GM19468 (cell line): ENCODE measurements at regions not wholly inside any gene's neighbourhood (a gene's known extent, or its start where the extent isn't known, plus 50 kb on each side); places are given as distances from the start of the nearest gene placed in this dataset.
"Not testable (repeated sequence)": the region's sequence is repeated elsewhere in the genome, so short reads cannot be mapped to it uniquely, and the experiment has no call there.

Experiments
- ATAC-seq: cut with Tn5 transposase; IDR thresholded peaks from one replicate; pipeline ENCODE4 v1.9.1; 2021; ENCODE audit warnings: mild to moderate bottlenecking, moderate library complexity, moderate number of reproducible peaks; ENCODE audit not compliant: unreplicated experiment; ENCODE audit errors: extremely low read depth

- ATAC-seq = no peak
Observed at GRCh38 chr1:194104247-194104844, 917.9 kb upstream of the B3GALT2 start.

- no peak for ATAC-seq
Observed at GRCh38 chr1:194103516-194104246, 917.3 kb upstream of the B3GALT2 start.

- no peak for ATAC-seq
Observed at GRCh38 chr1:194103101-194103500, 916.7 kb upstream of the B3GALT2 start.

GRCh38 chr1:194102607-194103006 is 916.2 kb upstream of the B3GALT2 start:
- ATAC-seq = no peak

- ATAC-seq = no peak
Observed at GRCh38 chr1:194084755-194085154, 898.3 kb upstream of the B3GALT2 start.

- no peak for ATAC-seq
Observed at GRCh38 chr1:194081444-194081843, 895.0 kb upstream of the B3GALT2 start.

- no peak for ATAC-seq
Observed at GRCh38 chr1:194080826-194081225, 894.4 kb upstream of the B3GALT2 start.

GRCh38 chr1:194078765-194079164 is 892.4 kb upstream of the B3GALT2 start:
- peak; percentile 42 for ATAC-seq

- ATAC-seq = no peak
Observed at GRCh38 chr1:194076646-194077045, 890.2 kb upstream of the B3GALT2 start.

- ATAC-seq = no peak
Observed at GRCh38 chr1:194073833-194074232, 887.4 kb upstream of the B3GALT2 start.

GRCh38 chr1:194071205-194071604 is 884.8 kb upstream of the B3GALT2 start:
- no peak for ATAC-seq

- ATAC-seq = no peak
Observed at GRCh38 chr1:194069831-194070218, 883.4 kb upstream of the B3GALT2 start.

- no peak for ATAC-seq
Observed at GRCh38 chr1:194069168-194069830, 882.9 kb upstream of the B3GALT2 start.

GRCh38 chr1:194068446-194069167 is 882.2 kb upstream of the B3GALT2 start:
- ATAC-seq = no peak

- ATAC-seq = no peak
Observed at GRCh38 chr1:194067772-194068171, 881.4 kb upstream of the B3GALT2 start.

- no peak for ATAC-seq
Observed at GRCh38 chr1:194062962-194063361, 876.5 kb upstream of the B3GALT2 start.

- ATAC-seq = no peak
Observed at GRCh38 chr1:194062526-194062925, 876.1 kb upstream of the B3GALT2 start.

GRCh38 chr1:194060481-194060880 is 874.1 kb upstream of the B3GALT2 start:
- no peak for ATAC-seq

GRCh38 chr1:194058268-194058667 is 871.9 kb upstream of the B3GALT2 start:
- not testable (repeated sequence) for ATAC-seq

GRCh38 chr1:194056169-194056568 is 869.8 kb upstream of the B3GALT2 start:
- no peak for ATAC-seq

- no peak for ATAC-seq
Observed at GRCh38 chr1:194055536-194055935, 869.1 kb upstream of the B3GALT2 start.
